Activated CD4-positive, CD25-positive, alpha-beta regulatory T cell treated with anti-CD3 and anti-CD28 coated beads, Interleukin-2, amount 50 U/mL, for 24 hours (primary cell): ENCODE measurements at regions not wholly inside any gene's neighbourhood (a gene's known extent, or its start where the extent isn't known, plus 50 kb on each side); places are given as distances from the start of the nearest gene placed in this dataset.

ENCODE experiments used
- ATAC-seq, 2 donors: fragments of 150-1000 bp; cut with Tn5 transposase; one replicate each; pipeline ENCODE4 v1.10.0; 2021; ENCODE audit warnings: mild to moderate bottlenecking in 1 of 2, moderate library complexity in 1 of 2

GRCh38 chrX:39973810-39974209, 123.9 kb downstream of the BCOR start:
- no peak for ATAC-seq

- ATAC-seq, result no peak
Measured at GRCh38 chrX:39974270-39974669, 123.5 kb downstream of the BCOR start.

- no peak for ATAC-seq
Measured at GRCh38 chrX:39975101-39975925, 122.4 kb downstream of the BCOR start.

DNA sequence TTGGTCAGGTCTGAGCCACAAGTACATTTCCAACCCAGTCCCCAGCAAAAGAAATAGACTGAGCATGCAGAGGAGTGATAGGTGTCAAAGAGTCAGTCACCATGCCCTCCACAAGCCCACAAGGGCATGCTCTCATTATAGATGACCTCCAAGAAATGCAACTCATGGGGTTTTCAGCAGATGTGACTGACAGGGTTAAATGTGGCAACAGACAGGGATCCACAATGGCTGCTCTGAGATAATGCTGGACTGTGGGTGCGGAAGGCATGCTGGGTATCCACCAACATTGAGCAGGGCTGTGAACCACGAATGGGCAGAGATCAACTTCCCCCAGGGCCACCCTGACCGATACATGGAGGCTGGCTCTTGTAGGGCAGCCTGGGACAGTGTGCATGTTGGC, 115.8 kb downstream of the BCOR start:
- ATAC-seq, result no peak

GRCh38 chrX:39982948-39983347, 114.8 kb downstream of the BCOR start:
- ATAC-seq, result no peak

GRCh38 chrX:39983715-39984114, 114.0 kb downstream of the BCOR start:
- ATAC-seq, result no peak

- ATAC-seq, result no peak
Measured at GRCh38 chrX:39984191-39984956, 113.4 kb downstream of the BCOR start.

DNA sequence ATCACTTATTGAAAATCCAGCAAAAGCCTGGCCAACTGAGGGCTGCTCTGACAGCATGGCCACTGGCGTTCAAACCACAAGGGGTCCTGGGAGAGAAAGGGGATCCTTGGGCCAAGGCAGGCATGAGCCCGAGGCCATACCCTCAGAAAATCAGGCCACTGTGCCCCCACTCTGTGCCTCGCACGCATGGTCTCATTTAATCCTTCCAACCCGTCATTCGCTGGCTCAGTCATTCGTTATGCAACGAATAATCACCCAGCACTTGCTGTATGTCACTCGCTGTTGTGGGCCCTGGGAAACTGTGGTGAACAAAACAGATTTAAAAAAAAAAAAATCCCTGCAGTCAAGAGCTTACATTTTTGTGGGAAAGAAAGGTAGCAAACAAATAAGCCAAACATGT, 112.7 kb downstream of the BCOR start:
- no peak for ATAC-seq

DNA sequence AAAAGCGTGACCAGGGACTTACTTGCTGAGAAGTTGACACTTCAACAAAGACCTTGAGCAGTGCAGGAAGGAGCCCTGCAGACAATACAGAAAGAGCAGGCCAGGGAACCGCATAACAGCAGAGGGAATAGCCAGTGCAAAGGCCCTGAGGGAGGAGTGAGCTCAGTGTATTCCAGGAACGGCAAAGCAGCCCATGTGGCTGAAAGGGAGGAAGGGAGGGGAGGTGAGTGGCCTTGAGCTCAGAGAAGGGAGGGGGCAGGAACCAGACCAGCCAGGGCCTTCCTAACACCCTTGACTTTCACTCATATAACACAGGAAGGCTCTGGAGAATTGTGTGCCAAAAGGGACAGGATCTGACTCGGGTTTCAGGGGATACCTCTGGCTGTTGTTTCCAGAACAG, 112.2 kb downstream of the BCOR start:
- ATAC-seq, result no peak

DNA sequence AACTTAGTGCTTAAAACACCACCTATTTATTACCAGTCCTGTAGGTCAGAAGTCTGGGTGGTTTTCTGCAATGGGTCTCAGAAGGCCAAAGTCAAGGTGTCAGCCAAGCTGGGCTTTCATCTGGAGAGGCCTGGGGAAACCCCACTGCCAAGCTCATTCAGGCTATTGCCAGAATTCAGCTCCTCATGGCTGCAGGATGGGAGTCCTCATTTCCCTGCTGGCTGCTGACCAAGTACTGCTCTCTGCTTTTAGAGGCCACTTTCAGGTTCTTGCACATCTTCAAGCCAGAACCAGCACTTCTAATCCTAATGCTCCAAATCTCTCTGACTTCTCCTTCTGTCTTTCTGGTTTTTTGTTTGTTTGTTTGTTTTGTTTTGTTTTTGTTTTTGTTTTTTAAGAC, 109.3 kb downstream of the BCOR start:
- ATAC-seq, result no peak

- ATAC-seq, result no peak
Measured at GRCh38 chrX:39990388-39990787, 107.4 kb downstream of the BCOR start.

- ATAC-seq, result no peak
Measured at GRCh38 chrX:39992300-39992699, 105.5 kb downstream of the BCOR start.

- no peak for ATAC-seq
Measured at GRCh38 chrX:39995457-39995856, 102.3 kb downstream of the BCOR start.

GRCh38 chrX:39996536-39996935, 101.2 kb downstream of the BCOR start:
- ATAC-seq, result no peak

GRCh38 chrX:39998636-39999406, 98.9 kb downstream of the BCOR start:
- ATAC-seq, result no peak
